Activated CD4-positive, alpha-beta T cell treated with anti-CD3 and anti-CD28 coated beads, Interleukin-2, amount 10 ng/mL, durations not matched to agents 7 days and 5 days (primary cell): ENCODE measurements at regions not wholly inside any gene's neighbourhood (a gene's known extent, or its start where the extent isn't known, plus 50 kb on each side); places are given as distances from the start of the nearest gene placed in this dataset.
"Not testable (repeated sequence)": the region's sequence is repeated elsewhere in the genome, so short reads cannot be mapped to it uniquely, and the experiment has no call there.

ENCODE experiments used
- CTCF ChIA-PET: fragments of 350-600 bp; sonication (Branson Sonifier 250); formaldehyde crosslinking; loops from one replicate; lab custom pipeline; 2021; ENCODE audit warnings: antibody characterized with exemption; lab: Charles Lee
- POLR2A ChIA-PET: fragments of 350-600 bp; sonication (Branson Sonifier 250); formaldehyde crosslinking; loops from one replicate; lab custom pipeline; 2021; ENCODE audit warnings: antibody characterized with exemption; lab: Charles Lee
- DNase-seq: peaks from one replicate; pipeline ENCODE4 v3.0.0-alpha.2; 2020
- H3K27ac Mint-ChIP-seq: one replicate; pipeline ENCODE4 v1.8.0; 2021; ENCODE audit warnings: mild to moderate bottlenecking, moderate library complexity, mixed read lengths
- H3K27me3 Mint-ChIP-seq: one replicate; pipeline ENCODE4 v1.8.0; 2021; ENCODE audit warnings: mixed read lengths
- H3K36me3 Mint-ChIP-seq: one replicate; pipeline ENCODE4 v1.8.0; 2021; ENCODE audit warnings: low read depth, mixed read lengths
- H3K4me1 Mint-ChIP-seq: one replicate; pipeline ENCODE4 v1.8.0; 2021; ENCODE audit warnings: mixed read lengths
- H3K4me3 Mint-ChIP-seq: one replicate; pipeline ENCODE4 v1.8.0; 2021; ENCODE audit warnings: mild to moderate bottlenecking, moderate library complexity, mixed read lengths
- H3K9me3 Mint-ChIP-seq: one replicate; pipeline ENCODE4 v1.8.0; 2021; ENCODE audit warnings: mixed read lengths

DNA sequence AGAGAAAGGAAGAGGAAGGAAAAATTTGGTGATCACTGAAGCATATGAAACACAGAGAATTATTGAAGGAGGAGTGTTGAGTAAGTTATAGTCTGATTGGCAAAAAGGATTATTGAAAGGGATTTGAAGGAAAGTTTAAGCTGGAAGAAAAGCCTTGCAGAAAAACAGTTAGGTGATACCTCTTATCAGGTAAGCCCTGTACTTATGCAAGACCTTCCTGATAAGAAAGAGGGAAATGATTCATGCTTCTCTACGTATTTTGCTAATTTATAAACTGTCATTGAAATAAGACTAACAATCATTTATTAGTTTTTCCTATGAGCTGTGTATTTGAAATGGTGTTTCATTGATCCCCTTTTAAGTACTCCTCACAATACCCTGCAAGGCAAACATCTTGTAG lies 793.9 kb upstream of the NRXN1 start:
- no peaks in the 10 kb centered on the region for H3K4me1 Mint-ChIP-seq
- no peaks in the 10 kb centered on the region for H3K36me3 Mint-ChIP-seq
- H3K27ac Mint-ChIP-seq: no peak overlapping the region
- ChIA-PET POLR2A (no interaction called here), CTCF (interaction anchor here (0.5 kb wide), 1 partner anchor 1576 kb away, joined by 6 read pairs; no protein-coding TSS in a partner anchor)
- DNase-seq: no peak
- H3K27me3 Mint-ChIP-seq: no peaks in the 10 kb centered on the region
- no peak overlapping the region for H3K4me3 Mint-ChIP-seq
- peaks cover 9% of the 10 kb centered on the region for H3K9me3 Mint-ChIP-seq

DNA sequence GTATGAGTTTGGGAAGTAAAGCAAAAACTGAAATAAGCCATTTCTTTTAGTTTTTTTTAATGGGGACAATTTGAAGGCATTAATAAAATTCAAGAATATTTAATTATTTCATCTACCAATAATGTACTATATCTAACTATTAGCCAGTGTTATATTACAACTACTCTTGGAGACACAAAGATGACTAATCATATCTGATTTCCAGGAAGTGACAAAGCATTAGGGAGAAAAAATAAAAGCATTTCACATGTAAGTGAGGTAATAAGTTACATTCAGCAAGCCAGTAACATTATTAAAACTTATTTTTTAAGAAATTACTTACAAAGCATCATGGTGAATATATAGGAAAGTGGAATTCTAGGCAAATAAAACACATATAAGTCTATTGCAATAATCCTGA lies 781.3 kb upstream of the NRXN1 start:
- H3K9me3 Mint-ChIP-seq: no peaks in the 10 kb centered on the region
- POLR2A ChIA-PET: no interaction called here

DNA sequence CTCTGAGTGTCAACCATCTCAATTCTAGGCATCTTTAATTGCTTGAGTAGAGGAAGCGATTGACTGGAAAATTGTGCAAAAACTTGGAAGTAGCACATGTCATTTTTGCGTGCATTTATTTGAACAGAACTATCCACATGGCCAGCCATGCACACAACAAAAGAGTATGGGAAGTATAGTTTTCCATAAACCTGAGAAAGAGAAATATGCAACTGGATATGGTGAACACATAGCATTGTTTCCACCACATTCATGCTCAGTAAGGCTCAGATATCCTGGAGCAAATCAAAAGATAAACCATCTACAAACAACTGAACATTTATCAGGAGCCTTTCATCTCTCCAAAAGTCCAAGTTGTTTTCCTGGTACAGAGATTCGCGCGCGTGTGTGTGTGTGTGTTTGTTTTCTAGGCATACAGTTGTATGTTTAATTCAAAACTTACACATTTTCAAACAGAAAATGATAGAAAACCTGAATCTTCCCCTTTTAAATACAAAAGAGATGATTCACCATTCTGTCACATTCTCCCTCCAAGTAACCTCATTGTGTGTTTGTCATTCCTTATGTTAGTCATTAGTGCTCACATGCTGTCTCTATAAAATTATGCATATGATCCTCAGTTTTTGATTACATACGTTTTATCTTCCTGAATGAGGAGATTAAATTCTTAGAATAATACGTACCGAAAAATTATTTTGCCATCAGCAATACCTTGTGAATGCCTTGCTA lies 780.4 kb upstream of the NRXN1 start:
- Mint-ChIP-seq H3K36me3 (no peaks in the 10 kb centered on the region), H3K27ac (no peak overlapping the region), H3K4me3 (no peak overlapping the region), H3K27me3 (no peaks in the 10 kb centered on the region), H3K4me1 (no peaks in the 10 kb centered on the region), H3K9me3 (peaks cover 5% of the 10 kb centered on the region)
- DNase-seq: no peak
- CTCF ChIA-PET: no interaction called here
- POLR2A ChIA-PET: no interaction called here

More for the DNA sequence above, 781.3 kb upstream of the NRXN1 start:
- Mint-ChIP-seq H3K4me3 (no peak overlapping the region), H3K27ac (no peak overlapping the region), H3K27me3 (no peaks in the 10 kb centered on the region), H3K36me3 (no peaks in the 10 kb centered on the region), H3K4me1 (no peaks in the 10 kb centered on the region)
- no peak for DNase-seq
- CTCF ChIA-PET: no interaction called here

DNA sequence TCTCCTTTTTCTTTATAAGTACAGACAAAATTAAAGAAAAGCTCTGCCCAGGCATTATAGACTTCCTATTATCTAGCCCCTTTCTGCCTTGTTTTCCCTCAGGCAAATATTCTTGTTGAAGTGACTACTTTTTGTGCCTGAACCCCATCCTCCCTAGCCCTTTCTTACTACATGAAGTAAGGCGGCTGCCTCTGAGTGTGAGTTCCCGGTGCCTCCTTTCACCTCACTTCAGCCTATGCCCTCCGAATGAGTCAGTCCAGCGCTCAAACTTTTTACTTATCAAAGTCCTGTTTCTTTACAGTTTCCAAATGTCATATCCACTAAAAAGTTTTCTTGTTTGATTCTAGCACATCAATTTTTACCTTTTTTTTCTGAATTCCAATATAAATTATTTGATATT lies 778.3 kb upstream of the NRXN1 start:
- CTCF ChIA-PET: no interaction called here
- Mint-ChIP-seq H3K27me3 (no peaks in the 10 kb centered on the region), H3K9me3 (peaks cover 8% of the 10 kb centered on the region), H3K36me3 (no peaks in the 10 kb centered on the region), H3K4me1 (no peaks in the 10 kb centered on the region), H3K27ac (no peak overlapping the region), H3K4me3 (no peak overlapping the region)
- DNase-seq: no peak
- POLR2A ChIA-PET: no interaction called here

DNA sequence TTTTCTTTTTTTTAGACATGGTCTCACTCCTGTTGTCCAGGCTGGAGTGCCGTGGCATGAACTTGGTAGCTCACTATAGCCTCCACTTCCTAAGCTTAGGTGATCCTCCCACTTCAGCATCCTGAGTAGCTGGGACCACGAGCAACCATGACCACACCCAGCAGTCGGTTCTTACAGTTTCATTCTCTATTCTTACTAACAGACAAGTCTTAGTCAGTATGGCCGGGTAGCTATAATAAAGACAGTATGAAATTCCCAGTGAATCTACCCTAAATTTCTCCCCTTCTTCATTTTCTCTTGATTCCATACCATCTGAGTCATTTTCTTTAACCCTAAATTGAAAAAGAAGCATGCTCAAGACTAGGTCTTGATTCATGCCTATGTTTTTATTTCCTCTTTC lies 775.3 kb upstream of the NRXN1 start:
- Mint-ChIP-seq H3K27ac (no peak overlapping the region), H3K4me1 (no peaks in the 10 kb centered on the region), H3K4me3 (no peak overlapping the region), H3K27me3 (no peaks in the 10 kb centered on the region), H3K9me3 (peaks cover 8% of the 10 kb centered on the region), H3K36me3 (no peaks in the 10 kb centered on the region)
- ChIA-PET CTCF (no interaction called here), POLR2A (no interaction called here)
- no peak for DNase-seq

DNA sequence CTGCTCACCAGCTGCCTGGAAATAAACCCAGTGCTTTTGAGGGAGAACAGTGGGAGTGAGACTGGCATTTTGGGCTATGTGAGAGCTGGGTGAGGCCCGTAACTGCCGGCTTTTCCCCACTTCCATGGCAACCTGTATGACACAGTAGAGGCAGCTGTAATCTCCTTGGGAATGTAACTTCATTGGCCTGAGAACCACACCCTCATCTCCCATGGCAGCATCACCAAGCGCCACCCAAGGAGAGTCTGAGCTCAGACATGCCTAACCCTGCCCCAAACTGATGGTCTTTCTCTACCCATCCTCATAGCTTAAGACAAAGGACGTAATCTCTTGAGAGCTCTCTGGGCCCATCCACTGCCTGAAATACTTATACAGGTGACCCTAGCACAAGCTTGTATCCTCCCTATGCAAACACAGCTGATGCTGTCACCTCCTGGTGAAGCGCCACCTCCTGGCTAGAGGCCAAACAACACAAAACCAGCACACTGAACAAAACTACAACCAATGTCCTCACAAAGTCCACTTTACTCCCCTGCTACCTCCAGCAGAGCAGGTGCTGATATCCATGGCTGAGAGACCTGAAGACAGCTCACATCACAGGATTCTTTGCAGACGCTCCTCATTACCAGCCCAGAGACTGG lies 763.4 kb upstream of the NRXN1 start:
- H3K4me3 Mint-ChIP-seq: no peak overlapping the region
- H3K27ac Mint-ChIP-seq: no peak overlapping the region
- no peaks in the 10 kb centered on the region for H3K4me1 Mint-ChIP-seq
- no peak for DNase-seq
- no peaks in the 10 kb centered on the region for H3K27me3 Mint-ChIP-seq
- no peaks in the 10 kb centered on the region for H3K36me3 Mint-ChIP-seq
- POLR2A ChIA-PET: no interaction called here
- peaks cover 16% of the 10 kb centered on the region for H3K9me3 Mint-ChIP-seq
- CTCF ChIA-PET: no interaction called here

DNA sequence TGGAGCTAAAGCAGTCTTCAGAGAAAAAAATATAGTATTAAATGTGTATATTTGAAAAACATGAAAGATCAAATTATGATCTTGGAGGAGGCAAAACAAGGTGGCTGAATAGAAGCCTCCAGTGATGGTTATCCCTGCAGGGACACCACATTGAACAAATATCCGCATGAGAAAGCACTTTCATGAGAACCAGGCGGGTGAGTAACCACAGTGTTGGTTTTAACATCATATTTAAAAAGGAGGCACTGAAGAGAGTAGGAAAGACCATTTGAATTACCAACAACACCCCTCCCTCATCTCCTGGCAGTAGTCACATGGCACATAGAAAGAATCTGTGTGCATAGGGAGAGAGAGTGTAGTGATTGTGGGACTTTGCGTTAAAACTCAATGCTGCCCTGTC lies 759.6 kb upstream of the NRXN1 start:
- H3K9me3 Mint-ChIP-seq: peaks cover 12% of the 10 kb centered on the region
- ChIA-PET CTCF (no interaction called here), POLR2A (no interaction called here)
- no peak overlapping the region for H3K4me3 Mint-ChIP-seq
- H3K4me1 Mint-ChIP-seq: no peaks in the 10 kb centered on the region
- H3K36me3 Mint-ChIP-seq: no peaks in the 10 kb centered on the region
- no peak overlapping the region for H3K27ac Mint-ChIP-seq
- no peaks in the 10 kb centered on the region for H3K27me3 Mint-ChIP-seq
- DNase-seq: no peak

DNA sequence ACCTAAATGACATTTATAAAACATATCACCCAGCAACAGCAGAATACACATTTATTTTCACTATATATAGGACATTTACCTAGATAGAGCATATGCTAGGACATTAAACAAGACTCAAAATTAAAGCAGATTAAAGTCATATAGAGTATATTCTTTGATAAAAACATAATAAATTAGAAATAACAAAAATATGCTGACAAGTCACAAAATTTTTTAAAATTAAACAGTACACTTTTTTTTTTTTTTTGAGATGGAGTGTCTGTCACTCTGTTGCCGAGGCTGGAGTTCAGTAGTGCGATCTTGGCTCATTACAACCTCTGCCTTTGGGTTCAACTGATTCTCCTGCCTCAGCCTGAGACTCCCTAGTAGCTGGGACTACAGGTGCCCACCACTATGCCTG lies 758.9 kb upstream of the NRXN1 start:
- H3K9me3 Mint-ChIP-seq: peaks cover 12% of the 10 kb centered on the region
- POLR2A ChIA-PET: no interaction called here
- H3K36me3 Mint-ChIP-seq: no peaks in the 10 kb centered on the region
- H3K27ac Mint-ChIP-seq: no peak overlapping the region
- H3K4me3 Mint-ChIP-seq: no peak overlapping the region
- CTCF ChIA-PET: no interaction called here
- H3K4me1 Mint-ChIP-seq: no peaks in the 10 kb centered on the region
- no peaks in the 10 kb centered on the region for H3K27me3 Mint-ChIP-seq
- DNase-seq: no peak

DNA sequence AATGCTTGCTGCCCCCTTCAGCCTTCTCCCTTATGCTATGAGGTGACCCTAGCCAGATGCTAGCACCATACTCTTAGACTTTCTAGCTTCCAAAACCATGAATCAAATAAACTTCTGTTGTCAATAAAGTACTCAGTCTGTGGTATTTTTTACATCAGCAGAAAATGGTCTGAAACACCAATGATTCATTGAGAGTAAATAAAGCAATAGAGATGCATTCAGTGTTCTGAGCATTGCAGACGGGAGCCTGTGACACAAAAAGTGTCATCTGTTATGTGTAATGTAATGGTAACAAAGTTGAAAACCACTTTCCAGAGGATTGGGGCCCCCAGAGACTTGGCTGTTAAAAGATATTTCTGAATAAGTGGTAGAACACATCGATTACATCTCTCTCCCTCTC lies 758.0 kb upstream of the NRXN1 start:
- Mint-ChIP-seq H3K27ac (no peak overlapping the region), H3K27me3 (no peaks in the 10 kb centered on the region), H3K9me3 (peaks cover 12% of the 10 kb centered on the region), H3K4me3 (no peak overlapping the region), H3K4me1 (no peaks in the 10 kb centered on the region), H3K36me3 (no peaks in the 10 kb centered on the region)
- CTCF ChIA-PET: no interaction called here
- POLR2A ChIA-PET: interaction anchor here (0.6 kb wide), 1 partner anchor 1884 kb away, joined by 3 read pairs; no protein-coding TSS in a partner anchor
- no peak for DNase-seq

DNA sequence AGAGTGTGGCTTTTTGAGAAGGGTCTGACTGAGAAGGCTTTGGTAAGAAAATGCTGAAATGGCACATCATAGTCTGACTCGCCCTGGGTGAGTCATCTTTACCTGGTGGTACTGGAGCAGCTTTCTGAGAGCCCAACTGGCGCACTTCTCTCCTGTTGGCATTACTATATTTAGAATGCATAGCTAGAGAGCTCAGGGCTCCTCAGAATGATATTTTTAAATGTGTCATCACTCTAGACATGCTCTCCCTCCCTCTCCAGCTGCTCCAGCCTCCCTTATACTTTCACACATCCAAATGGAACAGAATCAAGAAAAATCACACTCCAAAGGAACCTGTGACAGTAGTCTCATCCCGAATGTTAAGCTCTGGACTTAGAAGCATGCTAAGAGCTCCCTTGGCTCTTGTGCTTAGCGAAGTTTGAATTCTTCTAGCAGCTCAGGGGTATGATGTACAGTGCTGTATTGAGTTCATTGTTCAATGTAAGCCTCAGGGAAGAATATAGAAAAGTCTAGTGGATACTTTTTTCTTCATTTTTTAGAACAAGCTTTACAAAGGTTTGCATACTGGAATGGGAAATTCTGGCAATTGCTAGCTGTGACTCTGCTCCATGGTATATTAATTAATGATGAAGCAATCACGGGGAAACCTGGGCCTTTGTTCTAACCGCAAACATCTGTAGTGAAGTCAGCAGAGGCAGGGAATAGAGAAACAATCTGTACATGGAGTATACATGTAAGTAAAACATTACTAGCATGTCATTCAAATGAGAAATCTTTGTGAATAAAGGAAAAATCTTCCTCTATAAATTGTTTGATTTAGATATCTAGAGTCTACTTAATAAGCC lies 751.2 kb upstream of the NRXN1 start:
- H3K27me3 Mint-ChIP-seq: no peaks in the 10 kb centered on the region
- no peaks in the 10 kb centered on the region for H3K36me3 Mint-ChIP-seq
- ChIA-PET POLR2A (no interaction called here), CTCF (no interaction called here)
- no peaks in the 10 kb centered on the region for H3K4me1 Mint-ChIP-seq
- no peak overlapping the region for H3K27ac Mint-ChIP-seq
- DNase-seq: no peak
- H3K4me3 Mint-ChIP-seq: no peak overlapping the region
- H3K9me3 Mint-ChIP-seq: peaks cover 5% of the 10 kb centered on the region

DNA sequence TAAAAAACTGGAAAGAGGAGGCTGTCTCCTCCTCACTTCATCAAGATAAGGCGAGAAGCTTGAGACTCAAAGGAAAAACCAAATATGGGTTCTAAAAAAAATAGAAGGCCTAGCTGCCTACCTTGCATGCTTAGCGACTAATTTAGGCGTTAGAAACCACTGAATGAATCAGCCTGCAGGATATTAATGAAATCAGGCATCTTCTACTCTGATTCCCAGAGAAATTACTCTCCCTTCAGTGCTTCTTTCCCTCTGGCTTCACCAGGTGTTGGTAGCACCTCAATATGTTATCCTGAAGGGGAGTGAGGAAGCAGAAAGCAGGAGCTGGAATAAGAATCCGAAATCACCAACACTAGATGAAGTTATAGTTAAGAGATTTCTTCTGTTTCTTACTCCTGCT lies 749.8 kb upstream of the NRXN1 start:
- Mint-ChIP-seq H3K4me1 (no peaks in the 10 kb centered on the region), H3K4me3 (no peak overlapping the region), H3K27ac (no peak overlapping the region), H3K36me3 (no peaks in the 10 kb centered on the region), H3K27me3 (no peaks in the 10 kb centered on the region), H3K9me3 (peaks cover 5% of the 10 kb centered on the region)
- POLR2A ChIA-PET: no interaction called here
- no peak for DNase-seq
- CTCF ChIA-PET: no interaction called here

DNA sequence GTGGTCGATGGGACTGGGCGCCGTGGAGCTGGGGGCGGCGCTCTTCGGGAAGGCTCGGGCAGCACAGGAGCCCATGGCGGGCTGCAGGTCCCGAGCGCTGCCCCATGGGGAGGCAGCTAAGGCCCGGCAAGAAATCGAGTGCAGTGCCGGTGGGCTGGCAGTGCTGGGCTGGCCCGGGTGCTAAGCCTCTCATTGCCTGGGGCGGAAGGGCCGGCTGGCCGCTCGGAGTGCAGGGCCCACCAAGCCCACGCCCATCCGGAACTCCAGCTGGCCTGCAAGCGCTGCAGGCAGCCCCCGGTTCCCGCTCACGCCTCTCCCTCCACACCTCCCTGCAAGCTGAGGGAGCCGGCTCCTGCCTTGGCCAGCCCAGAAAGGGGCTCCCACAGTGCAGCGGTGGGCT lies 748.4 kb upstream of the NRXN1 start:
- DNase-seq: no peak
- ChIA-PET CTCF (no interaction called here), POLR2A (no interaction called here)
- no peak overlapping the region for H3K4me3 Mint-ChIP-seq
- peaks cover 5% of the 10 kb centered on the region for H3K9me3 Mint-ChIP-seq
- no peaks in the 10 kb centered on the region for H3K27me3 Mint-ChIP-seq
- no peaks in the 10 kb centered on the region for H3K36me3 Mint-ChIP-seq
- no peaks in the 10 kb centered on the region for H3K4me1 Mint-ChIP-seq
- no peak overlapping the region for H3K27ac Mint-ChIP-seq

DNA sequence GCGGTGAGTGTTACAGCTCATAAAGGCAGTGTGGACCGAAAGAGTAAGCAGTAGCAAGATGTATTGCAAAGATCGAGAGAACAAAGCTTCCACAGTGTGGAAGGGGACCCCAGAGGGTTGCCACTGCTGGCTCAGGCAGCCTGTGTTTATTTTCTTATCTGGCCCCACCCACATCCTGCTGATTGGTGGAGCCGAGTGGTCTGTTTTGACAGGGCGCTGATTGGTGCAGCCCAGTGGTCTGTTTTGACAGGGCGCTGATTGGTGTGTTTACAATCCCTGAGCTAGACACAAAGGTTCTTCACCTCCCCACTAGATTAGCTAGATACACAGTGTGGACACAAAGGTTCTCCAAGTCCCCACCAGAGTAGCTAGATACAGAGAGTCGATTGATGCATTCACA lies 747.8 kb upstream of the NRXN1 start:
- CTCF ChIA-PET, DNase-seq, H3K27ac Mint-ChIP-seq, POLR2A ChIA-PET, H3K4me3 Mint-ChIP-seq, H3K9me3 Mint-ChIP-seq, H3K4me1 Mint-ChIP-seq, H3K27me3 Mint-ChIP-seq, H3K36me3 Mint-ChIP-seq: not testable (repeated sequence)
